Inflammatory macrophage treated with lipopolysaccharide for 1 hour (primary cell): ENCODE measurements at regions not wholly inside any gene's neighbourhood (a gene's known extent, or its start where the extent isn't known, plus 50 kb on each side); places are given as distances from the start of the nearest gene placed in this dataset.
"Not testable (repeated sequence)": the region's sequence is repeated elsewhere in the genome, so short reads cannot be mapped to it uniquely, and the experiment has no call there.

Experiments
- DNase-seq, 2 donors: peaks; one replicate each; pipeline ENCODE4 v3.0.0-alpha.2; 2020 to 2022

GRCh38 chr4:186775902-186776301 lies 52.2 kb upstream of the FAT1 start:
- no peak for DNase-seq

DNA sequence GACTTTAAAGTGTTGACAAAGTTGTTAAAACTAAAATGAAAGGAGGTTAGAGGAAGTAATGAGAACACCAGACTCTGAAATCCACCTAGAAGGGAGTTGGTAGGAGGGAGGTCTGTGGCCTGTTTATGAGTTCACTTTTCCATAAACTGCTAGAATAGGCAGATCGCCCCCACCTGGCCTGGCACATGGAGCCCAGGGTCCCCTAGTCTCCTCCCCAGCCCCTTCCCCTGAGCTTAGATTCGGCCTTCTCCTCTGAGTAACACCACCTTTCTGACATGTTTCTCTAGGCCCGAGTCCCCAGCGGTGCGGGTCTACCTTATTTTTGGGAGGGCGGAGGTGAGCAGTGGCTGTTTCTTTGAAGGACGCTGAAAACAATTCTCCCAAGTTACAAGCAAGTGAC lies 54.5 kb upstream of the FAT1 start:
- no peak for DNase-seq

GRCh38 chr4:186780291-186781031 lies 56.8 kb upstream of the FAT1 start:
- no peak for DNase-seq

GRCh38 chr4:186781032-186781917 lies 57.6 kb upstream of the FAT1 start:
- DNase-seq, result no peak

GRCh38 chr4:186782302-186782701 lies 58.6 kb upstream of the FAT1 start:
- DNase-seq, result no peak

DNA sequence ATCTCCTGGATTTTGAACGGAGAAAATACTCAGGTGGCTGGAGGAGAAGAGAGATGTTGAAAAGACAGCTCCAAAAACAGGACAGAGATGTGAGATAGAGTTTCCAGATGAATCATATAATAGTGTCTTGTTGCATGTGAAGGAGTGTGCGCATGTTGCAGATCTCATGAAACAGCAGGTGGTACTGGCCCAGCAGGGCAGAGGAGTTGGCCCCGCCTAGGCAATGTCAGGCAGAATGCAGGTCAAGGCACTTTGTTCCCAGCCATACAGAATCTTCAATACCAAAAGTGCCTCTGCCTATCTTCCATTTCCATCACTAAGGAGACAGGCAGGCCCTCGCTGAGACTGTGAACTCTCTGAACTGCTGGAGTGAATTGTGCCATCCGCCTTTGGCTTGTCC lies 63.9 kb upstream of the FAT1 start:
- DNase-seq, result no peak

GRCh38 chr4:186789651-186790050 lies 66.0 kb upstream of the FAT1 start:
- no peak for DNase-seq

GRCh38 chr4:186790630-186791029 lies 67.0 kb upstream of the FAT1 start:
- DNase-seq, result no peak

DNA sequence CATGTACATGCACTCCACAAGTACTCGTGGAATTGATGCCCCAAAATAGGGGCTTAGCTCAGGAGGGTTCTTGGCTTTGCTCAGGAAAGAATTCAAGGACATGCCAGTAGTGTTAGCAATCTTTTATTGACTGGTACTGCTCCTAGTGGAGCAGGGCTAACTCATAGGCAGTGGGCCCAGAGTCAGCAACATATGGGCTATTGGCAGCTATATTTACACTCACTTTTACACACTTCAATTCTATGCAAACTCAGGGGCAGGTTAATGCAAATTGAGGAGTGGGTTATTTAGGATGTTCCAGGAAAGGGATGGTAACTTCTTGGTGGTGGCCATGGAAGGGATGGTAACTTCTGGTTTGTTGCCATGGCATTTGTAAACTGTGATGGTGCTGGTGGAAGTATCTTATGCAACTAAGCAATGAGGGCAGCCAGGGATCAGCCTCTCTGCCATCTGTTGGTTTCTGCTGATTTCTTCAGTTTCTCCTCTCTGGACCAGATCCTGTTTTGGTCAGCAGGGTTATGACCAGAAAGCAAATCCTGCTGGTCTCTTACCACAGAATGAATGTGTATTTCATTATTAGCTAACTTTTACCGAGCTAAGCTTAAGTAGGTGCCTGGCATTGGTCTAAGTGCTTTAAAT lies 69.2 kb upstream of the FAT1 start:
- no peak for DNase-seq

- no peak for DNase-seq
Measured at GRCh38 chr4:186798951-186799659, 75.4 kb upstream of the FAT1 start.

DNA sequence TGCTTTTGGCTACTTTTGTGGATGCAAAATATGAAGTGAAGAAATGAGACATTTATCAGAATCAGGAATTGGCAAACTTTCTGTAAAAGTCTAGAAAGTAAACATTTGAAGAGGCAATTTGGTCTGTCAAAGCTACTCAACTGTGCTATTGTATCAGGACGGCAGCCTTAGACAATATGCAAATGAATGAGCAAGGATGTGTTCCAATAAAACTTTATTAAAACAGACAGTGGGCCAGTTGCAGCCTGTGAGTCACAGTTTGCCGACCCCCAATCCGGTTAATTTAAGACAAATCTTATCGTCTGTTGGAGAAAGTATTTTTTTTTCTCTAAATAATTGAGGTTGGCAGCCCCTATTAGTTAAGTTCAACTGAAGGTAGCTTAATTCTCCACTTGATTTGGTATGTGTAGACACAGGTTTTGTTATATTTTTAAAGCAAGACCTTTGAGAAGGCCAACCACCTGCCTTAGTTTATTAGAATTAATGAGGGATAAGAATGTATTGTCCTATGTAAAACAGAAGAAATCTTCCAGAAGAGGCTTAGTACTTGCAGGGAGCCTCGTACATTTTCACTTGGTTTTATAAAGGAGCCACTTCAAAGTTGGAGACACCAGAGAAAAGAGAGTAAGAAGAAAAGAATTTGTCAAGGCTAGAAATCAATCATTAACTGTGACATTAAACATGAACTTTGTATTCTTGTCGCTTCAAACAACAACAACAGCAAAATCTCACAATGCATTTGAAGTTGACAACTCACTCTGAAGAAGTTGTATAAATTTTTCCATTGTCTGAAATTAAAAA lies 81.6 kb upstream of the FAT1 start:
- no peak for DNase-seq

- DNase-seq, result not testable (repeated sequence)
Measured at GRCh38 chr4:186805917-186806316, 82.3 kb upstream of the FAT1 start.

GRCh38 chr4:186806679-186807421 lies 83.2 kb upstream of the FAT1 start:
- no peak for DNase-seq

DNA sequence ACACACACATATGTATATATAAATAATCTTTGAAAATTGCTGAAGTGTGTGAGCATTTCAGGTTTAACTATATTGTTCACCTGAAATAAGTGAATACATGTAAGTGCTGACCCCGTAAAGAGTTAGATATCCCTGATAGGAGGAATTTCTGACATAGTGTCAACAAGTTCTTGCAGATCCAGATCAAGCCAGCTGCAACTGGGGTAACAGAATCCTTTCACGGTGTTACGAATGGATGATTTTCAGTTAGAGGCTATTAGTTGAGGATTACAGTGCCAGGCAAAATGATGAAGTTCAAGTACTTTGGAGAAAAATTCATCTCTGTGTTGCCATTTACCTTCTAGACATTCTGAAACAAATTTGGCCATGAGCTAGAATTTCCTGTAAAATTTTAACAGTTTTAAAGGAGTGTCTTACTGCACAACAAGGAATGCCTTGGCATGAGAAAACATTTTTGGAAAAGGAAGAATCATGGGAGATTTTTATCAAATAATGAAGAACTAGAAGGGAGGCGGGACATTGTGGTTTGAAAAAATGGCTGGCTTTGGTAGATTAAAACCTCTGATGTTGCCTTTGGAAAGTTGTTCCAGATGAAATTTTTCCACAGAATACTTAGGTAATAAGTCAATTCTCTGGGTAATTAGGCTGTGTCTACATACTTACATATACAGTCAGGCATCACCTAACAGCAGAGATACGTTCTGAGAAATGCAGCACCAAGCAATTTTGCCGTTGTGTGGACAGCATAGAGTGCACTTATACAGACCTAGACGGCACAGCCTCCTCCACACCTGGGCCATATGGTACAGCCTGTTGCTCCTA lies 84.4 kb upstream of the FAT1 start:
- DNase-seq, result no peak

DNA sequence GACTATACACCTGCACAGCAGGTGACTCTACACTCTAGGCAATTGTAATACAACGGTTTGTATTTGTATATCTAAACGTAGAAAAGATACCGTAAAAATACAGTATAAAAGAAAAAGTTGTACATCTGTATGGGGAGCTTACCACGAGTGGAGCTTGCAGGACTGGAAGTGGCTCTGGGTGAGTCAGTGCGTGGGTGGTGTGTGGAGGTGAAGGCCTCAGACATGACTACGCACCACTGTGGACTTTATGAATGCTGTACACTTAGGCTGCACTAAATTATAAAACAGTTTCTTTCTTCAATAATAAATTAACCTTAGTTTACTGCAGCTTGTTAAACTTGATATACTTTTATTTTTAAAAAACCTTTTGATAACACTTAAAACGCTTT lies 85.0 kb upstream of the FAT1 start:
- DNase-seq, result no peak

DNA sequence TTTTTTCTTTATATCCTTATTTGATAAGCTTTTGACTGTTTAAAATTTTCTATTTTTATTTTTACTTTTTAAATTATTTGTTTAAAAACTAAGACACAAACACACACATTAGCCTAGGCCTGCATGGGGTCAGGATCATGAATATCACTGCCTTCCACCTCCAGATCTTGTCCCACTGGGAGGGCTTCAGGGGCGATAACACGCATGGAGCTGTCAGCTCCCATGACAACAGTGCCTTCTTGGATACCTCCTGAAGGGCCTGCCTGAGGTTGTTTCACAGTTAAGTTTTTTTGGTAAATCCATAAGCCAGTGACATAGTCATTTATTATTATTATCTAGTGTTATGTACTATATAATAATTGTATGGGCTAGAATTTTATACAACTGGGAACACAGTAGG lies 85.4 kb upstream of the FAT1 start:
- DNase-seq, result no peak

DNA sequence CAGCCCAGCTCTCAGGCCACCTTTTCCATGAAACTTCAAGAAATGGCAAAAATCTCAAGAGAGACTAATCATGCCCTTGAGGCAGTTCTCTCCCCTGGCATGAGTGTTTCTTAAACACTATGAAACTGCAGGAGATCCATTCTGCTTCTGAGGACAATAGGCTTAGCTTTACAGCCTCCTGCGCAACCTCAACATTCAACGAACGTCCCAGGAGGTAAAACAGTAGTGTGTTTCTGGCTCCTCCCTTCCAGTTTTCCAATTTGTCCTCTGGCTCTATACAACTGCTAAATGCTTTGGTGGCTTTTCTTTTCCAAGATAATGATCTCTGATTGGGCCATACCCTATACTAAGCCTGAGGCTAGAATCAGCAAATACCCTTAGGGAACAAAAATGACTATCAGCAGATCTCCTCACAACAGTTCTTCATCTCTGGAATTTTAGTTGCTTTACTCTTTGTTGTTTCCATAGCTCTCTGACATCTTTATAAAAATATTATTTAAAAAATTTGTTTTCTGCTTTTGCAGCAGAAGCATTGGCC lies 87.0 kb upstream of the FAT1 start:
- DNase-seq, result no peak

- no peak for DNase-seq
Measured at GRCh38 chr4:186812592-186812991, 88.9 kb upstream of the FAT1 start.

- no peak for DNase-seq
Measured at GRCh38 chr4:186813377-186814068, 89.9 kb upstream of the FAT1 start.
